RKO (cell line): ENCODE measurements at regions not wholly inside any gene's neighbourhood (a gene's known extent, or its start where the extent isn't known, plus 50 kb on each side); places are given as distances from the start of the nearest gene placed in this dataset.

Experiments used
- DNase-seq: peaks from one replicate; pipeline ENCODE4 v3.0.0-alpha.2; 2016; ENCODE audit warnings: low spot score

GRCh38 chr18:22355598-22355997 lies 62.1 kb downstream of the CTAGE1 start:
- DNase-seq = no peak

- DNase-seq = no peak
Measured at GRCh38 chr18:22355069-22355468, 62.6 kb downstream of the CTAGE1 start.

- no peak for DNase-seq
Measured at GRCh38 chr18:22349966-22350365, 67.7 kb downstream of the CTAGE1 start.

- no peak for DNase-seq
Measured at GRCh38 chr18:22349317-22349898, 68.3 kb downstream of the CTAGE1 start.

- no peak for DNase-seq
Measured at GRCh38 chr18:22348521-22349316, 69.0 kb downstream of the CTAGE1 start.

GRCh38 chr18:22347606-22348511 lies 69.9 kb downstream of the CTAGE1 start:
- DNase-seq = no peak

- DNase-seq = no peak
Measured at GRCh38 chr18:22346953-22347605, 70.6 kb downstream of the CTAGE1 start.

GRCh38 chr18:22346401-22346952 lies 71.2 kb downstream of the CTAGE1 start:
- peak; percentile 6 for DNase-seq

GRCh38 chr18:22345718-22346117 lies 72.0 kb downstream of the CTAGE1 start:
- DNase-seq = no peak

- DNase-seq = no peak
Measured at GRCh38 chr18:22344908-22345670, 72.6 kb downstream of the CTAGE1 start.

GRCh38 chr18:22344445-22344844 lies 73.3 kb downstream of the CTAGE1 start:
- DNase-seq = no peak

- DNase-seq = no peak
Measured at GRCh38 chr18:22343613-22344012, 74.1 kb downstream of the CTAGE1 start.

GRCh38 chr18:22342625-22343024 lies 75.1 kb downstream of the CTAGE1 start:
- peak; percentile 59 for DNase-seq

- no peak for DNase-seq
Measured at GRCh38 chr18:22340331-22340730, 77.4 kb downstream of the CTAGE1 start.

GRCh38 chr18:22339913-22340312 lies 77.8 kb downstream of the CTAGE1 start:
- DNase-seq = no peak

GRCh38 chr18:22337833-22338232 lies 79.9 kb downstream of the CTAGE1 start:
- DNase-seq = no peak

GRCh38 chr18:22337306-22337705 lies 80.4 kb downstream of the CTAGE1 start:
- DNase-seq = no peak

- no peak for DNase-seq
Measured at GRCh38 chr18:22336406-22336805, 81.3 kb downstream of the CTAGE1 start.

- DNase-seq = no peak
Measured at GRCh38 chr18:22335731-22336198, 82.0 kb downstream of the CTAGE1 start.

- DNase-seq = no peak
Measured at GRCh38 chr18:22334567-22334966, 83.1 kb downstream of the CTAGE1 start.

GRCh38 chr18:22332590-22332989 lies 85.1 kb downstream of the CTAGE1 start:
- no peak for DNase-seq
